Neural cell (in vitro differentiated cells): ENCODE measurements at regions not wholly inside any gene's neighbourhood (a gene's known extent, or its start where the extent isn't known, plus 50 kb on each side); places are given as distances from the start of the nearest gene placed in this dataset.
A peak's percentile ranks its signal among the peaks of the same experiment; 100 is the strongest.

Experiments used
- H2AFZ ChIP-seq: fragments of 200-600, 300-800 bp; sonication (generic), shearing (Covaris generic); 2 replicates; pipeline ENCODE4 v1.6.0; 2014; ENCODE audit warnings: low read depth, mild to moderate bottlenecking, antibody characterized with exemption, low read length, moderate library complexity
- H3F3A ChIP-seq: fragments of 200-600 bp; shearing (Covaris generic); 2 replicates; pipeline ENCODE4 v1.6.1; 2016; ENCODE audit warnings: mild to moderate bottlenecking, moderate library complexity, mixed read lengths, antibody characterized with exemption, low read length; ENCODE audit not compliant: insufficient read depth, poor library complexity, severe bottlenecking
- H3K27ac ChIP-seq: fragments of 200-600, 300-800 bp; sonication (generic), shearing (Covaris generic); 2 replicates; pipeline ENCODE4 v1.5.1; 2014; ENCODE audit warnings: mild to moderate bottlenecking, low read length, moderate library complexity
- H3K27me3 ChIP-seq: fragments of 300-800, 200-600 bp; sonication (generic), shearing (Covaris generic); 2 replicates; pipeline ENCODE4 v1.6.0; 2014; ENCODE audit warnings: mild to moderate bottlenecking, low read depth, low read length, moderate library complexity; ENCODE audit not compliant: insufficient read depth
- H3K36me3 ChIP-seq: fragments of 300-800, 200-600 bp; sonication (generic), shearing (Covaris generic); 2 replicates; pipeline ENCODE4 v1.5.1; 2014; ENCODE audit warnings: mild to moderate bottlenecking, antibody characterized with exemption, low read length, moderate library complexity; ENCODE audit not compliant: insufficient read depth
- H3K4me2 ChIP-seq: fragments of 300-800, 200-600 bp; sonication (generic), shearing (Covaris generic); 2 replicates; pipeline ENCODE4 v1.6.0; 2014; ENCODE audit warnings: mild to moderate bottlenecking, low read length
- H3K4me3 ChIP-seq: fragments of 300-800, 200-600 bp; sonication (generic), shearing (Covaris generic); 2 replicates; pipeline ENCODE4 v1.5.1; 2014; ENCODE audit warnings: mild to moderate bottlenecking, low read length, moderate library complexity
- H3K79me2 ChIP-seq: fragments of 200-600 bp; shearing (Covaris generic); replicated peaks from 2 replicates; pipeline ENCODE4 v1.6.0; 2014; ENCODE audit warnings: mild to moderate bottlenecking, low read length, moderate library complexity; ENCODE audit not compliant: insufficient read depth
- H3K9ac ChIP-seq: fragments of 300-800, 200-600 bp; sonication (generic), shearing (Covaris generic); 2 replicates; pipeline ENCODE4 v1.6.1; 2016; ENCODE audit warnings: mild to moderate bottlenecking, low read length, mixed read lengths
- H3K9me2 ChIP-seq: fragments of 200-600 bp; shearing (Covaris generic); 2 replicates; pipeline ENCODE4 v1.6.1; 2016; ENCODE audit warnings: mild to moderate bottlenecking, low read length, mixed read lengths; ENCODE audit not compliant: insufficient read depth
- H3K9me3 ChIP-seq: fragments of 200-600, 300-800 bp; sonication (generic), shearing (Covaris generic); 2 replicates; pipeline ENCODE4 v1.6.1; 2016; ENCODE audit warnings: mild to moderate bottlenecking, mixed run types, low read length, moderate library complexity, mixed read lengths
- H4K20me1 ChIP-seq: fragments of 200-600 bp; shearing (Covaris generic); 2 replicates; pipeline ENCODE4 v1.6.1; 2016; ENCODE audit warnings: mild to moderate bottlenecking, mixed run types; ENCODE audit not compliant: insufficient read depth
- EP300 ChIP-seq: fragments of 450-650 bp; conservative IDR thresholded peaks from 2 replicates; pipeline ENCODE4 v1.6.1; 2014; ENCODE audit warnings: antibody characterized with exemption, mild to moderate bottlenecking, moderate library complexity; ENCODE audit not compliant: poor library complexity, severe bottlenecking
- EZH2 ChIP-seq: fragments of 200-600, 300-800 bp; shearing (Covaris generic), sonication (generic); IDR thresholded peaks from 2 replicates; pipeline ENCODE4 v1.6.1; 2014; ENCODE audit warnings: antibody characterized with exemption, low read length, borderline replicate concordance, mild to moderate bottlenecking; ENCODE audit not compliant: insufficient read depth, poor library complexity, severe bottlenecking
- MXI1 ChIP-seq: fragments of 450-650 bp; conservative IDR thresholded peaks from 2 replicates; pipeline ENCODE4 v1.6.1; 2014; ENCODE audit warnings: antibody characterized with exemption, mild to moderate bottlenecking; ENCODE audit not compliant: poor library complexity, severe bottlenecking
- POLR2AphosphoS5 ChIP-seq: IDR thresholded peaks from 2 replicates; pipeline ENCODE4 v1.6.1; 2012
- RAD21 ChIP-seq: fragments of 450-650 bp; conservative IDR thresholded peaks from 2 replicates; pipeline ENCODE4 v1.6.1; 2014; ENCODE audit warnings: antibody characterized with exemption, mild to moderate bottlenecking, moderate library complexity
- SMC3 ChIP-seq: fragments of 450-650 bp; conservative IDR thresholded peaks from 2 replicates; pipeline ENCODE4 v1.6.1; 2014; ENCODE audit warnings: antibody characterized with exemption, mild to moderate bottlenecking, moderate library complexity; ENCODE audit not compliant: poor library complexity
- TAF1 ChIP-seq: IDR thresholded peaks from 2 replicates; pipeline ENCODE4 v1.6.1; 2012; ENCODE audit warnings: low read depth
- TF ChIP-seq, protein P1 (sequence below): IDR thresholded peaks from 2 replicates; pipeline ENCODE4 v1.6.1; 2012; ENCODE audit warnings: borderline replicate concordance
- TF ChIP-seq, protein P2 (sequence below): fragments of 450-650 bp; IDR thresholded peaks from 2 replicates; pipeline ENCODE4 v1.5.1; 2014; ENCODE audit warnings: antibody characterized with exemption, mild to moderate bottlenecking, moderate library complexity; ENCODE audit not compliant: poor library complexity, severe bottlenecking

GRCh38 chr1:106289265-106289928, 767.1 kb upstream of the PRMT6 start:
- no peaks in the 10 kb centered on the region for H3K9me2 ChIP-seq
- no peaks in the 10 kb centered on the region for H3K79me2 ChIP-seq
- H3K4me2 ChIP-seq = no peak overlapping the region
- H3K27me3 ChIP-seq = no peaks in the 10 kb centered on the region
- no peaks in the 10 kb centered on the region for H3F3A ChIP-seq
- no peaks in the 10 kb centered on the region for H3K9me3 ChIP-seq
- H3K9ac ChIP-seq = no peak overlapping the region
- no peaks in the 10 kb centered on the region for H3K36me3 ChIP-seq
- no peaks in the 10 kb centered on the region for H4K20me1 ChIP-seq
- H3K4me3 ChIP-seq = no peak overlapping the region
- H3K27ac ChIP-seq = no peak overlapping the region
- no peak overlapping the region for H2AFZ ChIP-seq
- peak; percentile 13 for TF ChIP-seq EP300
- TF ChIP-seq, protein P1, sequence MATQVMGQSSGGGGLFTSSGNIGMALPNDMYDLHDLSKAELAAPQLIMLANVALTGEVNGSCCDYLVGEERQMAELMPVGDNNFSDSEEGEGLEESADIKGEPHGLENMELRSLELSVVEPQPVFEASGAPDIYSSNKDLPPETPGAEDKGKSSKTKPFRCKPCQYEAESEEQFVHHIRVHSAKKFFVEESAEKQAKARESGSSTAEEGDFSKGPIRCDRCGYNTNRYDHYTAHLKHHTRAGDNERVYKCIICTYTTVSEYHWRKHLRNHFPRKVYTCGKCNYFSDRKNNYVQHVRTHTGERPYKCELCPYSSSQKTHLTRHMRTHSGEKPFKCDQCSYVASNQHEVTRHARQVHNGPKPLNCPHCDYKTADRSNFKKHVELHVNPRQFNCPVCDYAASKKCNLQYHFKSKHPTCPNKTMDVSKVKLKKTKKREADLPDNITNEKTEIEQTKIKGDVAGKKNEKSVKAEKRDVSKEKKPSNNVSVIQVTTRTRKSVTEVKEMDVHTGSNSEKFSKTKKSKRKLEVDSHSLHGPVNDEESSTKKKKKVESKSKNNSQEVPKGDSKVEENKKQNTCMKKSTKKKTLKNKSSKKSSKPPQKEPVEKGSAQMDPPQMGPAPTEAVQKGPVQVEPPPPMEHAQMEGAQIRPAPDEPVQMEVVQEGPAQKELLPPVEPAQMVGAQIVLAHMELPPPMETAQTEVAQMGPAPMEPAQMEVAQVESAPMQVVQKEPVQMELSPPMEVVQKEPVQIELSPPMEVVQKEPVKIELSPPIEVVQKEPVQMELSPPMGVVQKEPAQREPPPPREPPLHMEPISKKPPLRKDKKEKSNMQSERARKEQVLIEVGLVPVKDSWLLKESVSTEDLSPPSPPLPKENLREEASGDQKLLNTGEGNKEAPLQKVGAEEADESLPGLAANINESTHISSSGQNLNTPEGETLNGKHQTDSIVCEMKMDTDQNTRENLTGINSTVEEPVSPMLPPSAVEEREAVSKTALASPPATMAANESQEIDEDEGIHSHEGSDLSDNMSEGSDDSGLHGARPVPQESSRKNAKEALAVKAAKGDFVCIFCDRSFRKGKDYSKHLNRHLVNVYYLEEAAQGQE = no peak

DNA sequence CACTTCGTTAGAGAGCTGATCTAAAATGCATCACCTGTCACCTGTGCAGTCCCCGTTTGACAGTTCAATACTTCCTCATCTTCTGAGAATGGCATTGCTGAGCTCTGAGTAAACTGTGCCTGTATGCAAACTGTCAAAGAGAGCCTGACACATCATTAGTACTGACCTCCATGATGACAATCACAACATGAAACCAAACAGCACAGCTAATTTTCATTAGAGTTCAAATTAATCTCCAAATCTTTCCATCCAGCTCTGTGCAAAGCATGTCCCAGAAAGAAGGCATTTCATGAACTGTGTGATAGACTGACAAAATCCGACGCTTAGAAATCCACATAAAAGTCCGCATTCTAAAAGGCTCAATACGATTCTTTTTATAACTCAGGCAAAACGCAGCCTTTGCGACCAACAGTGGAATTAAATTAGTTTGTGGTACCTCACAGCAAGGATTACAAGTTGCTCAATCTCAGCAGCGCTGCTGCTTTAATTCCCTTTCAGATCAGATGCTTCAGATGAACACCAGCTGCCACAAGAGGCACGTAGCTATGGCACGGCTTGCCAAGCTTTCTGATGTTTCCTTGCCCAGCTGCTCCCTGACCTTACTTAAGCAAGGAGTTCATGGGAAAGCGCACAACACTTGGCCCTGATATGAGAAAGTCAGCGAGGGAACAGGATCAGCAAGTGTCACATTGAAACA, 765.5 kb upstream of the PRMT6 start:
- Histone ChIP-seq H3K4me3 (peak overlapping the region; percentile 24), H2AFZ (no peak overlapping the region), H3K9ac (no peak overlapping the region), H3K79me2 (no peaks in the 10 kb centered on the region), H3K9me3 (no peaks in the 10 kb centered on the region), H3K9me2 (no peaks in the 10 kb centered on the region), H3K36me3 (no peaks in the 10 kb centered on the region), H3K27ac (peak overlapping the region; percentile 9), H3F3A (no peaks in the 10 kb centered on the region), H4K20me1 (no peaks in the 10 kb centered on the region), H3K27me3 (no peaks in the 10 kb centered on the region), H3K4me2 (peak overlapping the region; percentile 40)
- TF ChIP-seq, protein P1 = no peak
- peak; percentile 45 for TF ChIP-seq POLR2AphosphoS5
- TF ChIP-seq TAF1 = no peak
- TF ChIP-seq MXI1 = no peak
- peak; percentile 87 for TF ChIP-seq EP300
- no peak for TF ChIP-seq SMC3
- no peak for TF ChIP-seq EZH2
- TF ChIP-seq RAD21 = no peak
- TF ChIP-seq, protein P2, sequence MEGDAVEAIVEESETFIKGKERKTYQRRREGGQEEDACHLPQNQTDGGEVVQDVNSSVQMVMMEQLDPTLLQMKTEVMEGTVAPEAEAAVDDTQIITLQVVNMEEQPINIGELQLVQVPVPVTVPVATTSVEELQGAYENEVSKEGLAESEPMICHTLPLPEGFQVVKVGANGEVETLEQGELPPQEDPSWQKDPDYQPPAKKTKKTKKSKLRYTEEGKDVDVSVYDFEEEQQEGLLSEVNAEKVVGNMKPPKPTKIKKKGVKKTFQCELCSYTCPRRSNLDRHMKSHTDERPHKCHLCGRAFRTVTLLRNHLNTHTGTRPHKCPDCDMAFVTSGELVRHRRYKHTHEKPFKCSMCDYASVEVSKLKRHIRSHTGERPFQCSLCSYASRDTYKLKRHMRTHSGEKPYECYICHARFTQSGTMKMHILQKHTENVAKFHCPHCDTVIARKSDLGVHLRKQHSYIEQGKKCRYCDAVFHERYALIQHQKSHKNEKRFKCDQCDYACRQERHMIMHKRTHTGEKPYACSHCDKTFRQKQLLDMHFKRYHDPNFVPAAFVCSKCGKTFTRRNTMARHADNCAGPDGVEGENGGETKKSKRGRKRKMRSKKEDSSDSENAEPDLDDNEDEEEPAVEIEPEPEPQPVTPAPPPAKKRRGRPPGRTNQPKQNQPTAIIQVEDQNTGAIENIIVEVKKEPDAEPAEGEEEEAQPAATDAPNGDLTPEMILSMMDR = no peak
